T-cell (primary cell): ENCODE measurements at regions not wholly inside any gene's neighbourhood (a gene's known extent, or its start where the extent isn't known, plus 50 kb on each side); places are given as distances from the start of the nearest gene placed in this dataset.

Source experiments
- ATAC-seq, 4 experiments: fragments of 200-7000 bp in 3 of 4; fragments of 150-1000 bp in 1 of 4; cut with Tn5 transposase; replicated peaks in 1 of 4; 1 replicate in 3 of 4; 2 replicates in 1 of 4; pipeline ENCODE4 v1.10.0; 2021; ENCODE audit warnings: moderate library complexity in 3 of 4, mild to moderate bottlenecking in 2 of 4, moderate number of reproducible peaks in 1 of 4
- CTCF ChIA-PET, 2 donors: fragments of 300-600 bp; sonication (Branson Sonifier 250); formaldehyde crosslinking; loops; one replicate each; lab custom pipeline; 2022; ENCODE audit warnings: antibody characterized with exemption in 2 of 2; lab: Charles Lee
- POLR2A ChIA-PET, 2 donors: fragments of 300-600 bp; sonication (Branson Sonifier 250); formaldehyde crosslinking; loops; one replicate each; lab custom pipeline; 2022; ENCODE audit warnings: antibody characterized with exemption in 2 of 2; lab: Charles Lee
- DNase-seq, 35 experiments: peaks; one replicate each; pipeline versions ENCODE4 v3.0.0 to v3.0.0-alpha.2; 2013 to 2023
- H3K27ac ChIP-seq: one replicate; pipeline ENCODE4 v1.5.1; 2013; ENCODE audit warnings: low read length
- H3K27me3 ChIP-seq, 2 experiments: replicated peaks in 1 of 2; 1 replicate in 1 of 2; 2 replicates in 1 of 2; pipeline versions ENCODE4 v1.6.1 to v1.7.0; 2013; ENCODE audit warnings: low read length in 1 of 2, mixed read lengths in 1 of 2; ENCODE audit not compliant: control insufficient read depth in 2 of 2, insufficient read depth in 2 of 2; ENCODE audit errors: extremely low read depth in 1 of 2
- H3K36me3 ChIP-seq, 2 donors: 1 replicate in 1 of 2; 2 replicates in 1 of 2; pipeline versions ENCODE4 v1.6.1 to v1.7.0; 2013; ENCODE audit warnings: low read length in 1 of 2; ENCODE audit not compliant: control insufficient read depth in 2 of 2, insufficient read depth in 1 of 2; ENCODE audit errors: extremely low read depth in 1 of 2
- H3K4me1 ChIP-seq, 2 experiments: 1 replicate in 1 of 2; 2 replicates in 1 of 2; pipeline versions ENCODE4 v1.6.1 to v1.7.0; 2013; ENCODE audit warnings: low read length in 2 of 2, mixed read lengths in 1 of 2; ENCODE audit not compliant: insufficient read depth in 2 of 2, control insufficient read depth in 1 of 2; ENCODE audit errors: extremely low read depth in 1 of 2
- H3K4me3 ChIP-seq, 2 donors: 1 replicate in 1 of 2; 2 replicates in 1 of 2; pipeline versions ENCODE4 v1.5.1 to v1.7.0; 2013; ENCODE audit warnings: mild to moderate bottlenecking in 2 of 2, low read length in 1 of 2, moderate library complexity in 1 of 2; ENCODE audit not compliant: control insufficient read depth in 1 of 2; ENCODE audit errors: extremely low read depth in 1 of 2
- H3K9me3 ChIP-seq: 2 replicates; pipeline ENCODE4 v1.7.0; 2013
- H3K27ac Mint-ChIP-seq, 2 donors: one replicate each; pipeline ENCODE4 v1.8.0; 2020 to 2021; ENCODE audit warnings: mild to moderate bottlenecking in 2 of 2, mixed read lengths in 2 of 2
- H3K27me3 Mint-ChIP-seq, 2 donors: one replicate each; pipeline ENCODE4 v1.8.0; 2021 to 2022; ENCODE audit warnings: mixed read lengths in 2 of 2
- H3K36me3 Mint-ChIP-seq: one replicate; pipeline ENCODE4 v1.8.0; 2021; ENCODE audit warnings: mixed read lengths
- H3K4me1 Mint-ChIP-seq, 3 donors: one replicate each; pipeline ENCODE4 v1.8.0; 2020 to 2022; ENCODE audit warnings: mixed read lengths in 3 of 3, mild to moderate bottlenecking in 1 of 3
- H3K4me3 Mint-ChIP-seq, 3 donors: one replicate each; pipeline ENCODE4 v1.8.0; 2020 to 2022; ENCODE audit warnings: mild to moderate bottlenecking in 3 of 3, mixed read lengths in 3 of 3, moderate library complexity in 3 of 3
- H3K9me3 Mint-ChIP-seq, 3 donors: one replicate each; pipeline ENCODE4 v1.8.0; 2020 to 2022; ENCODE audit warnings: mixed read lengths in 3 of 3
- WGBS: methylation state at CpG from one replicate; pipeline ENCODE4 v1.1.5; 2013; ENCODE audit warnings: missing lambda C conversion rate; ENCODE audit not compliant: insufficient coverage; 5-methylcytosine and 5-hydroxymethylcytosine counted together

DNA sequence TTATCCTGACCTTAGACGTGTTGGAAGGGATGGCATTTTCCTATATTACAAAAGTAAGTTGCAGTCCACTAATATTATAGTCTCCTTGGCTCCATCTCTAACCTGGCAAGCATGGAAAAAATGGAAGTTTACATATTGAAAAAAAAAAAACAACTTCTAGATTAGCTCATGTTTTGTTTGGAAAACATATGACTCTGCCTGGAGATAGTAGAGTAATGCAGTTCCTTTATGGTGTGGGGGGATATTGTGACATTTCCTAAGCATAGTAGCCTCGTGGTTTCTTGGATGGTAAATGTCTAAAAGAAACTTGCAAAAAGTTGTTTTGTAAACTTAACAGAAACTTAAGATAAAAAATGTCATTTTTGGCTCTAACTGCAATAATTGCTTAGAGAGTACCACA, 244.4 kb upstream of the FBXL7 start:
- Histone ChIP-seq H3K9me3 (no peaks in the 10 kb centered on the region), H3K27me3 (no peaks in the 10 kb centered on the region), H3K36me3 (no peaks in the 10 kb centered on the region), H3K27ac (no peak overlapping the region), H3K4me3 (no peak overlapping the region), H3K4me1 (no peaks in the 10 kb centered on the region)
- ChIA-PET POLR2A (no interaction called here), CTCF (no interaction called here)
- Mint-ChIP-seq H3K4me3 (no peak overlapping the region), H3K27me3 (no peaks in the 10 kb centered on the region), H3K4me1 (no peaks in the 10 kb centered on the region), H3K27ac (no peak overlapping the region), H3K36me3 (no peaks in the 10 kb centered on the region), H3K9me3 (peaks cover 3 to 6% (median 4%) of the 10 kb centered on the region in 3 donors)
- ATAC-seq (no peak), DNase-seq (no peak)
- WGBS, result no CpG with 5 or more reads among the region's 2 CpGs

DNA sequence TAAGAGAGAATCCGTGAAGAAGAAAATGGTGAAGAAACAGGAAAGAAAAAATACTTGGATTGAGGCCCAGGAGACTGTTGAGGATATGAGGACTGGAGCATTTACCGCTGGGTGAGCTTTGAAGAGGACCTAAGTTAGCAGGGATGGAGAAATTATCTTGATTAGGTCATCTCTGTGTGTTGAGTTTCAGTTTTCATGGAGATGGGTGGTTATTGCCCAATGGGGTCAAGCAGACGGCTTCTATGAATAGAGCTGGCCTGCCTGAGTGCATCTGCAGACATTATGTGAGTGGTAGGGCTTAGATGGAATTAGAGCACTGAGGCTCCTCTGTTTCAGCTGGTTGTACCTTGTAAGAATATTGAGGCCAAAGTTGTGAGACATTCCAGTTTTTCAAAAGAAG, 245.4 kb upstream of the FBXL7 start:
- H3K36me3 ChIP-seq, result no peaks in the 10 kb centered on the region
- no peak for ATAC-seq
- H3K27ac Mint-ChIP-seq, result no peak overlapping the region
- H3K36me3 Mint-ChIP-seq, result no peaks in the 10 kb centered on the region
- H3K9me3 Mint-ChIP-seq, result peaks cover 0 to 4% (median 3%) of the 10 kb centered on the region in 3 donors
- 58% methylated on average over 3 of the region's 3 CpGs for WGBS
- no peaks in the 10 kb centered on the region for H3K9me3 ChIP-seq
- H3K27me3 ChIP-seq, result no peaks in the 10 kb centered on the region
- POLR2A ChIA-PET, result no interaction called here
- no peaks in the 10 kb centered on the region for H3K4me1 ChIP-seq
- no peak overlapping the region for H3K4me3 Mint-ChIP-seq
- no peak for DNase-seq
- no peak overlapping the region for H3K27ac ChIP-seq
- CTCF ChIA-PET, result no interaction called here
- no peaks in the 10 kb centered on the region for H3K27me3 Mint-ChIP-seq
- no peaks in the 10 kb centered on the region for H3K4me1 Mint-ChIP-seq
- no peak overlapping the region for H3K4me3 ChIP-seq

DNA sequence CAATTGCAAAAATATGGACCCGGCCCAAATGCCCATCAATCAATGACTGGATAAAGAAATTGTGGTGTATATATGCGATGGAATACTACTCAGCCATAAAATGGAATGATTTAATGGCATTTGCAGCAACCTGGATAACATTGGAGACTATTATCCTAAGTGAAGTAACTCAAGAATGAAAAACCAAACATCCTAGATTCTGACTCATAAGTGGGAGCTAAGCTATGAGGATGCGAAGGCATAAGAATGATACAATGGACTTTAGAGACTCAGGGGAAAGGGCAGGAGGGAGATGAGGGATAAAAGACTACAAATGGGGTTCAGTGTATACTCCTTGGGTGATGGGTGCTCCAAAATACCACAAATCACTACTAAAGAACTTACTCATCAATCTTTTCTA, 247.6 kb upstream of the FBXL7 start:
- no peak overlapping the region for H3K27ac ChIP-seq
- Mint-ChIP-seq H3K9me3 (peaks cover 0 to 6% (median 3%) of the 10 kb centered on the region in 3 donors), H3K4me1 (no peaks in the 10 kb centered on the region), H3K4me3 (no peak overlapping the region), H3K27me3 (no peaks in the 10 kb centered on the region), H3K27ac (no peak overlapping the region), H3K36me3 (no peaks in the 10 kb centered on the region)
- no peak for DNase-seq
- no CpG with 5 or more reads among the region's 3 CpGs for WGBS
- CTCF ChIA-PET, result no interaction called here
- no peaks in the 10 kb centered on the region for H3K27me3 ChIP-seq
- H3K9me3 ChIP-seq, result no peaks in the 10 kb centered on the region
- H3K4me3 ChIP-seq, result no peak overlapping the region
- ATAC-seq, result no peak
- H3K4me1 ChIP-seq, result no peaks in the 10 kb centered on the region
- POLR2A ChIA-PET, result no interaction called here
- no peaks in the 10 kb centered on the region for H3K36me3 ChIP-seq

DNA sequence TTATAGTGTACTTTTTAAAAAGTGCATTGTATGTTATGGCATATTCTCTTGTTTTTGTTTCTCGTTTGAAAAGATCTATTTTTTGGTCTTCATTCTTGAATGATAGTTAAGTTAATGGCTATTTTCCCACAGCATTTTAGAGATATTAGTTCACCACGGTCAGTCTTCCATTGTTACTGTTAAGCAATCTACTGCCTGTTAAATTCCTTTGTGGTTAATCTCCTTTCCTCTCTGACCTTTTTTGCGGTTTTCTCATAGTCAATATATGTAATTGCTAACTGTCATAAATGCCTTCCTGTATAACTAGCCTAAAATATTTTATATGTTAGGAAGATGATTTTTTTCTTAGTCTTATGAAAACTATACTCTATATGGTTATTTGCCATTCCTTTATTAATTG, 250.8 kb upstream of the FBXL7 start:
- H3K27ac ChIP-seq, result no peak overlapping the region
- Mint-ChIP-seq H3K36me3 (no peaks in the 10 kb centered on the region), H3K4me3 (no peak overlapping the region), H3K27ac (no peak overlapping the region), H3K9me3 (peaks cover 13 to 21% (median 19%) of the 10 kb centered on the region in 3 donors), H3K4me1 (no peaks in the 10 kb centered on the region), H3K27me3 (no peaks in the 10 kb centered on the region)
- ATAC-seq, result no peak
- DNase-seq, result no peak
- no peaks in the 10 kb centered on the region for H3K4me1 ChIP-seq
- ChIA-PET CTCF (no interaction called here), POLR2A (no interaction called here)
- H3K36me3 ChIP-seq, result no peaks in the 10 kb centered on the region
- H3K27me3 ChIP-seq, result no peaks in the 10 kb centered on the region
- no peak overlapping the region for H3K4me3 ChIP-seq
- no peaks in the 10 kb centered on the region for H3K9me3 ChIP-seq
- WGBS, result no CpG with 5 or more reads among the region's 3 CpGs

DNA sequence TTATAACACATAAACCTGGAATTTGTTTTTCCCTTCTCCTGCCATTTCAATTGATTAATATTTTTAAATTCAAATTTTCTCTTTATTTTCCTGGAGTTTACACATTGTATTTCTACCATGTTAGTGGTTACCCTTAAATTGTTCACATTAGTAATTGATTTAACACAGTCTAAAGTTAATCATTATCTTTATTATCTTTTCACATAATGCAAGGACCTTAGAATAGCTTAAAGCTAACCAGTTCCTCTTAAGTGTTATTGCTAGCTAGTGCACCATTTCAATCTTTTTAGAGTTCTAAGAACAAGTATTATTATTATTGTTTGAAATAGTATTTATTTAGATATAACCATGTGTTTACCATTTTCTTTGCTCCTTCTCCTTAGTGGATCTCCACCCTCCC, 251.2 kb upstream of the FBXL7 start:
- H3K9me3 ChIP-seq, result no peaks in the 10 kb centered on the region
- Mint-ChIP-seq H3K27me3 (no peaks in the 10 kb centered on the region), H3K27ac (no peak overlapping the region), H3K9me3 (peaks cover 13 to 24% (median 22%) of the 10 kb centered on the region in 3 donors), H3K4me1 (no peaks in the 10 kb centered on the region), H3K36me3 (no peaks in the 10 kb centered on the region), H3K4me3 (no peak overlapping the region)
- H3K4me1 ChIP-seq, result no peaks in the 10 kb centered on the region
- H3K4me3 ChIP-seq, result no peak overlapping the region
- no peaks in the 10 kb centered on the region for H3K36me3 ChIP-seq
- H3K27me3 ChIP-seq, result no peaks in the 10 kb centered on the region
- DNase-seq, result no peak
- ChIA-PET POLR2A (no interaction called here), CTCF (no interaction called here)
- ATAC-seq, result no peak
- H3K27ac ChIP-seq, result no peak overlapping the region

DNA sequence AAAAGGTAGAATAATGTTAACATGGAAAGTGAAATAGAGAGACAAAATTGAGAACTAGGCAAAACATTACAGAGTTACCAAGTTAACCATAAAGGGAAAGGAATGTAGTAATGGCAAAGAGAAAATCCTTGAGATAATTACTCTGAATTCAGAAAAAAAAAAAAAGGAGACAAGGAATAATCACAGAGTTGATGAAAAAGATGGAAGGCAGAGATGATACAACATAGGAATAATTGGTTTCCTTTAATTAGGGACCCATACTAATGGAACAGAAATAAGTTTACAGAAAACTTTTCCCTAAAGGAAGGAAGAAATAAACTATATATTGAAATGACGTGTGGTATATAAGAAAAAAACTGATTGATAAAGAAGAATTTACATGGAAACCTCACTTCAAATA, 254.1 kb upstream of the FBXL7 start:
- ATAC-seq, result no peak
- H3K9me3 ChIP-seq, result no peaks in the 10 kb centered on the region
- H3K4me1 ChIP-seq, result no peaks in the 10 kb centered on the region
- H3K36me3 ChIP-seq, result no peaks in the 10 kb centered on the region
- ChIA-PET POLR2A (interaction anchor here in 1 of 2 donors (0.7 kb wide), 1 partner anchor 14 kb away, joined by 3 read pairs; no protein-coding TSS in a partner anchor), CTCF (no interaction called here)
- no peak overlapping the region for H3K27ac ChIP-seq
- WGBS, result no CpG with 5 or more reads among the region's 1 CpG
- no peak overlapping the region for H3K4me3 ChIP-seq
- H3K36me3 Mint-ChIP-seq, result no peaks in the 10 kb centered on the region
- no peak overlapping the region for H3K4me3 Mint-ChIP-seq
- no peaks in the 10 kb centered on the region for H3K27me3 ChIP-seq
- H3K4me1 Mint-ChIP-seq, result no peaks in the 10 kb centered on the region
- H3K27me3 Mint-ChIP-seq, result no peaks in the 10 kb centered on the region
- peaks cover 13 to 29% (median 21%) of the 10 kb centered on the region in 3 donors for H3K9me3 Mint-ChIP-seq
- DNase-seq, result no peak
- no peak overlapping the region for H3K27ac Mint-ChIP-seq

DNA sequence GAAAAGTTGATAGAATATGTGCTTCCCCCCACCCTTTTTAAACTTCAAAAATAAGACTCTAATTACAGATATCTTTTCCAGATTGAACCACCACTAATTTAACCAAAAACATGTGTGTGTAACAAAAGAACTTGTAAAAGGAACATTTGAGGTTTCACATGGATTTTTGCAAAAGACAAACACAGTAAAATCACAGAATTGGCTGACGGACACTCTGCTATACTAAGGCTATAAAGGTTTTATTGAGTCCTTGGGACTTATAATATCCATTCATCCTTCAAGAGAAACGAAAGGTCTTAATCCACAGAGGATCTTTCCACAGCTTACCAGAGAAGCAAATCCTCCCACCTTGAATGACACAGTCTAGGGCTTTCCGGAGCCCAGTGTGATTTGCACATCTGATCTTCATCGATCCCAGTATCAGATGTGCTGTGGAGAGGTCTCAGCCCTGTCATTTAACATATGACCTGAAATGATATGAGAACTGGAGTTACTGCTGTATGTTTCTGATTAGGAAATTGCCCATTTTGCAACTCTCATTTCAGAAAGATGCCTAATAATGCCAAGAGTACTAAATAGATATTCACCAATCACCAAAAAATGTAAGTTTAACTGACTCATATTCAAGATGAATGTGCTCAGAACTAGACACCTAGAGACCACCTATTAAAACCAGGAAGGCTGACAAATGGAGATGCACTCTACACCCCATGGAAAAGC, 256.5 kb upstream of the FBXL7 start:
- Histone ChIP-seq H3K4me1 (no peaks in the 10 kb centered on the region), H3K27me3 (no peaks in the 10 kb centered on the region), H3K36me3 (no peaks in the 10 kb centered on the region), H3K9me3 (no peaks in the 10 kb centered on the region), H3K4me3 (no peak overlapping the region), H3K27ac (no peak overlapping the region)
- 69% methylated on average over 2 of the region's 4 CpGs for WGBS
- H3K27me3 Mint-ChIP-seq, result no peaks in the 10 kb centered on the region
- POLR2A ChIA-PET, result no interaction called here
- H3K4me3 Mint-ChIP-seq, result no peak overlapping the region
- H3K4me1 Mint-ChIP-seq, result no peaks in the 10 kb centered on the region
- H3K27ac Mint-ChIP-seq, result no peak overlapping the region
- peaks cover 24 to 38% (median 29%) of the 10 kb centered on the region in 3 donors for H3K9me3 Mint-ChIP-seq
- ATAC-seq, result no peak
- DNase-seq, result no peak
- CTCF ChIA-PET, result no interaction called here
- H3K36me3 Mint-ChIP-seq, result no peaks in the 10 kb centered on the region
